Stimulated activated CD8-positive, alpha-beta memory T cell treated with anti-CD3 and anti-CD28 coated beads, Interleukin-7, amount 100 ng/mL, for 4 hours (primary cell): ENCODE measurements at regions not wholly inside any gene's neighbourhood (a gene's known extent, or its start where the extent isn't known, plus 50 kb on each side); places are given as distances from the start of the nearest gene placed in this dataset.

Experiments
- DNase-seq, 2 donors: peaks; one replicate each; pipeline ENCODE4 v3.0.0-alpha.2; 2020; ENCODE audit warnings: low read depth in 2 of 2

- no peak for DNase-seq
Observed at GRCh38 chr6:43869792-43870659, 100.0 kb downstream of the VEGFA start.

DNA sequence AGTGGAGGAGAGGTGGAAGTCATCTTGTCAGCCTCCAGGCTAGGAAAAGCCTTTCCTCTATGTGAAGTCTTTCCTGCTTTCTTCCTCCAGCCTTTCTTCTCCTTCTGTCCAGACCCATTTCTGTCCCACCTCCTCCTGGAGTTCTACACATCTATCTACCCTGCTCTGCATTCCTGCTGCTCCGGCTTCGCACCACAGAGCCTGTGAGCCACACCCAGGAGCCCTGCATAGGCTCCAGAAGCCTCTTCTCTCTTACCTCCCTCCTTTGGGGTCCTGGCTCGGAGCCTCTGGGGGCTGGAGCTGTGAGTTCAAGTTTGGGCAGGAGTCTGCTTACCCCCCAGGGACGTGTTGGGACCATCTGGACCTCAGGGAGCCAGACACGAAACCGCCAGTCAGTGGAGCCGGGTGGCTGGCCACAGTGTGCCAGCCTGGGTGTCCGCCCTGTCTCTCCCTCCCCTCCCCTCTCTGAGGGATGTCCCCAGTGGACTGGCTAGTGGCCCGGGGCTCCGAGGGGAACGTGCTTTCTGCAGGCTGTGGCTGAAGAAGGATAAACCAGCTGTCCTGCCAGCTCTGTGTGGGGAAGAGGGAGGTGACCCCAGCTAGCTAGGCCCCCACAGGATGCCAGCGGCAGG, 99.2 kb downstream of the VEGFA start:
- DNase-seq = no peak

DNA sequence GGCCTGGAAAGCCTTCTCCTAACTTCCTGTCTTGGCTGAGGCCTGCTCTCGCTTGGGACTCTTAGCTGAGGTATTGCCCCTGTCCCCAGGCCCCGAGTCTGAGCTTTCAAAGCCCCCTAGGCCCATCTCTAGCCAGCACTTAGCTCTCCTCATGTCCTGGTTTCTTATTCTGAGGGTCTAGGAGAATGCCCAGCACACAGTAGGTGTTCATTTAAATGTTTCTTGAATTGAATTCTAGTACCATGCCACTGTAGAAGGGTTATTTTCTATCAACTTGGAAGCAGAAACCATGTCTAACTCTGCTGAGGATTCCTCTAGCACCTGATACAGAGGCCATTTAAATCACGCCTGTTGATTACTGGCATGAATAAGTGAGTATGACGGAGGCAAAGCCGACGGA, 98.5 kb downstream of the VEGFA start:
- DNase-seq = no peak

GRCh38 chr6:43867996-43868395, 98.0 kb downstream of the VEGFA start:
- DNase-seq = no peak

- no peak for DNase-seq
Observed at GRCh38 chr6:43867246-43867645, 97.2 kb downstream of the VEGFA start.

GRCh38 chr6:43865932-43866645, 96.1 kb downstream of the VEGFA start:
- DNase-seq = no peak

- DNase-seq = no peak
Observed at GRCh38 chr6:43865086-43865485, 95.1 kb downstream of the VEGFA start.

DNA sequence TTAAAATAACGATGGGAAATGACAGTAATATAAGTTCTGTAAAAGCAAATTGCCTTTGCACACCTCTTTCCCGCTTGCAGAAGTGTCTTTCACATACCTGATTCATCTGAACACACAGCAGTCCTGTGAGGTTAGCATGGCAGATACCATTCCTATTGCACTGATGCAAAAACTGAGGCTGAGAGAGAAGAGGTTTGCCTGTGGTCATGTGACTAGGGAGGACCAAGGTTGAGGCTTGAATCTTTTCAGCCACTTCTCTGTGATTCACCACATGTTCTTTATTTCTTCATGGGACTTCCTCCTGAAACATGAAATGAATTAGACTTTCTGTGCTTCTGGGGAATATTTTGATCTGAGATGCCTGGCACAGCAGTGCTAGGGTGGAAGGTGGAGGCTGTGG, 92.9 kb downstream of the VEGFA start:
- no peak for DNase-seq

- no peak for DNase-seq
Observed at GRCh38 chr6:43861212-43861894, 91.3 kb downstream of the VEGFA start.

GRCh38 chr6:43860285-43860684, 90.3 kb downstream of the VEGFA start:
- no peak for DNase-seq

- DNase-seq = no peak
Observed at GRCh38 chr6:43859213-43859612, 89.2 kb downstream of the VEGFA start.

DNA sequence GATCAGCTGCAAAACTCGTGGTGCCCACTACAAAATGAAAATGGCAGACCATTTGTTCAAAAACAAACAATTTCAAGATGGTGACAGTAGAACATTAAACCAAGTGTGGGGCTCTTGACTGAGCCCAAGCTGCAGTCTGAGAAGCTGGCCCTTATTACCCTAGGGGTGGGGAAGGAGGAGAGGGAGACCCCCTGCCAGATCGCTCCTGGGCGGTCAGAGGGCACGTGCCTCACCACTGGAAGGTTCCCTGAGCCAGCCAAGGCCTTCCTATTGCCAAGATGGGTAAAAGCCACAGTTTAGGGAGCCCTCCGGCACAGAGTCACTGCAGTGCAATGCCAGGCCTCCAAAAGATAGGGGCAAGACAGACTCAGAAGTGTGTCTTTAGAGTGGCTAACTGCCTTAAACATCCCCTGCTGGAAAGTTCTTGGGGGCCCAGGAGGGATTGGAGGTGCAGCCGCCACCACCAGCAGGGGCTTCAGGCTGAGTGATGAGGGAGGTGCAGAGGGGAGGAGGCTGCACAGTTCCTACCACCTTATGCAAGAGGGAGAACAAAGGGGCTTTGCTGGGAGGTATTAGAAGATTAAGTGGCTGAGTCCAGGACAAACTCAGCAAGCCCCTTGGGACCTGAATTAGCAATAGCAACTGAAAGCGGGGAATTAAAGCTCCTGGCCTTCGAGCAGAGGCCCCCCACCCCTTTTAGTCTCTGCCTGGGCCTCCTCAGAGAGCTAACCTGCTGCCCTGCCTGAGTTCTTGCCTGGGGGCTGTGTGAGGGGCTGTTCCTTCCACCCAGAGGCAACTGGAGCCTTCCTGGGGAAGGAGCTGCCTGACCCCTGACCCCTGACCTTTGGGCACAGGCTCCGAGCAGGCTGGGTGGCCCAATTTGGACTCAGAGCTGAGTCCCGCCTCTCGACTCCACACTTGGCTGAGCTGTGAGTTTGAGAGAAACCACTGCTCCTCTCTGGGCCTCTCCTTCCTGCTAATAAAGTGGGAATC, 88.4 kb downstream of the VEGFA start:
- no peak for DNase-seq

GRCh38 chr6:43856005-43856765, 86.2 kb downstream of the VEGFA start:
- no peak for DNase-seq

DNA sequence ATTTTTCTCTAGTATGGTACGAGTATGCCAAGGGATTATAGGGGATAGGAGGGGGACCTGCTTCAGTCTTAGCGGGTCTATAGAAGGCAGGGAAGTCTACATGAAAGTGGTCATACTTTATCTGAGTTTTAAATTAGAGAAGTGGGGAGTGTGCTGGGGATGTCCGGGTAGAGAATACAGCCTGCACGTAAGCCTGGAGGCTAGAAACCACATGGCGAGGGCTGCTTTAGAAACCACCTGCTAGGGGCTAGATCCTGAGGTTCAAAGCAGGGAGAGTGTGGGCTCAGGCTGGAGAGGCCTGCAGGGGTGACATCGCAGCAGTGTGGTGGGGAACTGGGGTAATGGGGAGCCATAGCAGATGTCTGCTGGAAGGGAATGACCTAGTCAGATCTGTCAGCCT, 85.2 kb downstream of the VEGFA start:
- DNase-seq = no peak

DNA sequence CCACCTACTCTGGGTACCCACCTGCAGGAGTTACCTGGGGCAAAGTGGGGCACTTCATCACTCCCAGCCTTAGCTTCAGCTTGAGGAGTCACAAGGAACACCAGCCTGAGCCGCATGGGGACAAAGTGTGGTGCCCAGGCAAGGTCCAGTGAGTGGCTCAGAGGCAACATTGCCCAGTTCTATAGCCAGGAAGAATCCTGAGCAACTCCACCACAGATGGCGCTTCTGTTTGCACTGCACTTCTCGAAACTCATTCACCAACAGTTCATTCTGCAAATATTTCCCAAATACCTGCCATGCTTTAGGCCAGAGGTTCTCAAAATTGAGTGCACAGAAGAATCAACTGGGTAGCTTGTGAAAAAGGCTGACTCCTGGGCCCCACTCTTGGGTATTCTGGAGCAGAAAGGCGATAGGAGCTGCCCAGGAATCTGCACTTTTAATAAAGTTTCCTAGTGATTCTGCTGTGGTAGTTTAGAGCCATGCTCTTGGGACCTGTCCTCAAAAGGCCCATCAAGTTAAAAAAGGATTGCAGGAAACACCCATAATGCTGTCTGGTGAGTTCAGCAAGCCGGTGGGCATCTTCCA, 83.1 kb downstream of the VEGFA start:
- DNase-seq = no peak

GRCh38 chr6:43852350-43852864, 82.4 kb downstream of the VEGFA start:
- DNase-seq = no peak

DNA sequence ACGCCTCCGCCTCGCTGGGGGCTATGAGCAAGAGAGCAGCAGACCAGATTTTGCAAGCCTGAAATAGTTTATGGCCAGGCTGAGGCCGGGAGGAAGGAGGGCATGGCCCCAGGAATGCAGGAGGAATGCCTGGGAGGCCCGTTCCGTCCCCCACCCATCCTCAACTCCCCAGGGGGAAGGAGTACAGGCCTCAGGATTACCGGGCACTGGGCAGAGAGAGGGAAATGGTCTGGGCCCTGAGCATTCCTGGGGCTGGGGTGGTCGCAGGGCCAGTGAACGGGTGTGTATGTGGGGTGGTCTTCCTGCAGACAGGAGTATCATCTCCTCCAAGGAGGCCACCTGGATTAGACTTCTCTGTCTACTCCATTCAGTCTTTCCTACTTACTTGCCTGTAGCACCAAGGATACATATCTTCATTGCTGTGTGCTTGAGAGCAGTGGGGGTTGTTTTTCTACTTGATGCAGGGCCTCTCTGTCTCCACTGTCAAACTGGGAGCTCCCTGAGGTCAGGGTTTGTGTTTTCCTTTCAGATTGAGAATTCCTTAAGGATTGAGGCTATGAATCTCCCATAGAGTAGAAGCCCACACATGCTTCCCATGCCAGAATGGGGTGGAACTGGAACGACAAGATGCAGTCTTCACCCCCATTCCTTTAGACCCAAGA, 81.3 kb downstream of the VEGFA start:
- no peak for DNase-seq

GRCh38 chr6:43850314-43851203, 80.5 kb downstream of the VEGFA start:
- DNase-seq = no peak
